Mucosa of descending colon (tissue), 3 donors: ENCODE measurements at regions not wholly inside any gene's neighbourhood (a gene's known extent, or its start where the extent isn't known, plus 50 kb on each side); places are given as distances from the start of the nearest gene placed in this dataset.
"Not testable (repeated sequence)": the region's sequence is repeated elsewhere in the genome, so short reads cannot be mapped to it uniquely, and the experiment has no call there.

ENCODE experiments used
- ATAC-seq: fragments of 200-7000 bp; cut with Tn5 transposase; one replicate; pipeline ENCODE4 v1.9.1; 2020; ENCODE audit warnings: mild to moderate bottlenecking, moderate library complexity
- DNase-seq, 3 donors: peaks; one replicate each; pipeline ENCODE4 v3.0.0-alpha.2; 2020
- H3K36me3 ChIP-seq: fragments of 200-600 bp; one replicate; pipeline ENCODE4 v1.8.0; 2021; ENCODE audit warnings: low read depth, mild to moderate bottlenecking
- H3K4me1 ChIP-seq: fragments of 200-600 bp; one replicate; pipeline ENCODE4 v1.8.0; 2021; ENCODE audit warnings: low read depth, mild to moderate bottlenecking
- H3K4me3 ChIP-seq: fragments of 200-600 bp; one replicate; pipeline ENCODE4 v1.8.0; 2021; ENCODE audit warnings: mild to moderate bottlenecking
- H3K9me3 ChIP-seq: fragments of 200-600 bp; one replicate; pipeline ENCODE4 v1.8.0; 2021; ENCODE audit warnings: mild to moderate bottlenecking
- CTCF ChIP-seq: fragments of 200-600 bp; IDR thresholded peaks from one replicate; pipeline ENCODE4 v1.8.0; 2022; ENCODE audit warnings: antibody characterized with exemption, mild to moderate bottlenecking
- intact Hi-C, 2 donors: fragments of 100-400 bp; cut with DNase I in 1 of 2; cut with micrococcal nuclease in 1 of 2; formaldehyde crosslinking; loops; one replicate each; pipeline versions ENCODE4 v1.11.0 to v1.11.1; 2022; cut with DNase I, micrococcal nuclease
- donor health status: DM: no; HTN: no; CAD: no; lungs with moderate emphysema.
- donor health status: DM: no; HTN: no; CAD: no.
- donor health status: DM: no; HTN: yes; CAD: no.

GRCh38 chr5:117624201-117624600 lies 1049.6 kb upstream of the SEMA6A start:
- H3K4me3 ChIP-seq: no peak overlapping the region
- intact Hi-C loops: no loop called here
- peaks cover 2% of the 10 kb centered on the region for H3K9me3 ChIP-seq
- no peak for TF ChIP-seq CTCF
- no peaks in the 10 kb centered on the region for H3K36me3 ChIP-seq
- ATAC-seq: no peak
- DNase-seq: no peak
- no peaks in the 10 kb centered on the region for H3K4me1 ChIP-seq

GRCh38 chr5:117623042-117623805 lies 1048.6 kb upstream of the SEMA6A start:
- DNase-seq (no peak), ATAC-seq (no peak)
- H3K36me3 ChIP-seq: no peaks in the 10 kb centered on the region
- no peak overlapping the region for H3K4me3 ChIP-seq
- intact Hi-C loops: no loop called here
- TF ChIP-seq CTCF: no peak
- H3K4me1 ChIP-seq: no peaks in the 10 kb centered on the region
- peaks cover 2% of the 10 kb centered on the region for H3K9me3 ChIP-seq

- no peaks in the 10 kb centered on the region for H3K9me3 ChIP-seq
- no peak for DNase-seq
- intact Hi-C loops: no loop called here
- no peak for TF ChIP-seq CTCF
- H3K4me1 ChIP-seq: no peaks in the 10 kb centered on the region
- no peaks in the 10 kb centered on the region for H3K36me3 ChIP-seq
- H3K4me3 ChIP-seq: no peak overlapping the region
- ATAC-seq: no peak
Measured at GRCh38 chr5:117621921-117622320, 1047.3 kb upstream of the SEMA6A start.

GRCh38 chr5:117615226-117615625 lies 1040.6 kb upstream of the SEMA6A start:
- ATAC-seq (no peak), DNase-seq (no peak)
- H3K4me1 ChIP-seq: no peaks in the 10 kb centered on the region
- no peak overlapping the region for H3K4me3 ChIP-seq
- no peaks in the 10 kb centered on the region for H3K9me3 ChIP-seq
- intact Hi-C loops: no loop called here
- H3K36me3 ChIP-seq: no peaks in the 10 kb centered on the region
- TF ChIP-seq CTCF: no peak

- no peak overlapping the region for H3K4me3 ChIP-seq
- TF ChIP-seq CTCF: no peak
- no peaks in the 10 kb centered on the region for H3K4me1 ChIP-seq
- ATAC-seq (no peak), DNase-seq (no peak)
- H3K36me3 ChIP-seq: no peaks in the 10 kb centered on the region
- intact Hi-C loops: no loop called here
- H3K9me3 ChIP-seq: no peaks in the 10 kb centered on the region
Measured at GRCh38 chr5:117614408-117614807, 1039.8 kb upstream of the SEMA6A start.

- Histone ChIP-seq H3K9me3 (no peaks in the 10 kb centered on the region), H3K4me3 (no peak overlapping the region), H3K4me1 (no peaks in the 10 kb centered on the region), H3K36me3 (no peaks in the 10 kb centered on the region)
- intact Hi-C loops: no loop called here
- DNase-seq (no peak), ATAC-seq (no peak)
- no peak for TF ChIP-seq CTCF
Measured at GRCh38 chr5:117604845-117605244, 1030.2 kb upstream of the SEMA6A start.

GRCh38 chr5:117599811-117600210 lies 1025.2 kb upstream of the SEMA6A start:
- H3K9me3 ChIP-seq, H3K36me3 ChIP-seq, ATAC-seq, H3K4me1 ChIP-seq, H3K4me3 ChIP-seq, intact Hi-C loops, DNase-seq: not testable (repeated sequence)
